ENCODE measurements at regions not wholly inside any gene's neighbourhood (a gene's known extent, or its start where the extent isn't known, plus 50 kb on each side); places are given as distances from the start of the nearest gene placed in this dataset.
A peak's percentile ranks its signal among the peaks of the same experiment; 100 is the strongest.
"Not testable (repeated sequence)": the region's sequence is repeated elsewhere in the genome, so short reads cannot be mapped to it uniquely, and the experiment has no call there.

GRCh38 chr17:51428668-51429495 lies 168.5 kb downstream of the UTP18 start:
- no peak for DNase-seq (ENCODE audit: low read depth)
- no peak for TF ChIP-seq CTCF (IDR thresholded peaks at IDR 0.05; ENCODE audit: insufficient read depth, low read length)
- H3K4me3 ChIP-seq (ENCODE audit: low read depth, low read length) = no peak overlapping the region

- DNase-seq (ENCODE audit: low read depth); H3K4me3 ChIP-seq (ENCODE audit: low read depth, low read length): not testable (repeated sequence)
These were observed 169.6 kb downstream of the UTP18 start for GRCh38 chr17:51429938-51430337.

- DNase-seq (ENCODE audit: low read depth) = no peak
- no peak for TF ChIP-seq CTCF (IDR thresholded peaks at IDR 0.05; ENCODE audit: insufficient read depth, low read length)
- no peak overlapping the region for H3K4me3 ChIP-seq (ENCODE audit: low read depth, low read length)
These were observed 170.2 kb downstream of the UTP18 start for GRCh38 chr17:51430591-51430990.

- no peak overlapping the region for H3K4me3 ChIP-seq (ENCODE audit: low read depth, low read length)
- DNase-seq (ENCODE audit: low read depth) = no peak
- no peak for TF ChIP-seq CTCF (IDR thresholded peaks at IDR 0.05; ENCODE audit: insufficient read depth, low read length)
These were observed 174.3 kb downstream of the UTP18 start for GRCh38 chr17:51434434-51435170.

GRCh38 chr17:51435171-51435552 lies 174.8 kb downstream of the UTP18 start:
- no peak for TF ChIP-seq CTCF (IDR thresholded peaks at IDR 0.05; ENCODE audit: insufficient read depth, low read length)
- DNase-seq (ENCODE audit: low read depth) = no peak
- no peak overlapping the region for H3K4me3 ChIP-seq (ENCODE audit: low read depth, low read length)

GRCh38 chr17:51435641-51436091 lies 175.3 kb downstream of the UTP18 start:
- TF ChIP-seq CTCF (IDR thresholded peaks at IDR 0.05; ENCODE audit: insufficient read depth, low read length) = no peak
- H3K4me3 ChIP-seq (ENCODE audit: low read depth, low read length) = no peak overlapping the region
- DNase-seq (ENCODE audit: low read depth) = peak; percentile 2
